NB4 (cell line): ENCODE measurements at regions not wholly inside any gene's neighbourhood (a gene's known extent, or its start where the extent isn't known, plus 50 kb on each side); places are given as distances from the start of the nearest gene placed in this dataset.

Source experiments
- DNase-seq: peaks from one replicate; pipeline ENCODE4 v3.0.0; 2010; ENCODE audit warnings: low read depth
- H3K4me3 ChIP-seq: one replicate; pipeline ENCODE4 v1.5.1; 2011; ENCODE audit warnings: mild to moderate bottlenecking, low read depth, low read length, moderate library complexity
- CTCF ChIP-seq: IDR thresholded peaks from one replicate; pipeline ENCODE4 v1.5.1; 2012; ENCODE audit warnings: low read depth, low read length
- MAX ChIP-seq: IDR thresholded peaks from 2 replicates; pipeline ENCODE4 v1.6.1; 2011; ENCODE audit warnings: low read depth, low read length
- MYC ChIP-seq: IDR thresholded peaks from 2 replicates; pipeline ENCODE4 v1.6.1; 2011; ENCODE audit warnings: low read depth, low read length
- POLR2A ChIP-seq: IDR thresholded peaks from 2 replicates; pipeline ENCODE4 v1.6.1; 2011; ENCODE audit warnings: mild to moderate bottlenecking; ENCODE audit not compliant: insufficient read length; ENCODE audit errors: extremely low read depth

GRCh38 chr17:70610161-70610560, 440.8 kb downstream of the KCNJ2 start:
- no peak overlapping the region for H3K4me3 ChIP-seq
- no peak for TF ChIP-seq MYC
- no peak for TF ChIP-seq MAX
- no peak for TF ChIP-seq CTCF
- TF ChIP-seq POLR2A = no peak
- DNase-seq = no peak

DNA sequence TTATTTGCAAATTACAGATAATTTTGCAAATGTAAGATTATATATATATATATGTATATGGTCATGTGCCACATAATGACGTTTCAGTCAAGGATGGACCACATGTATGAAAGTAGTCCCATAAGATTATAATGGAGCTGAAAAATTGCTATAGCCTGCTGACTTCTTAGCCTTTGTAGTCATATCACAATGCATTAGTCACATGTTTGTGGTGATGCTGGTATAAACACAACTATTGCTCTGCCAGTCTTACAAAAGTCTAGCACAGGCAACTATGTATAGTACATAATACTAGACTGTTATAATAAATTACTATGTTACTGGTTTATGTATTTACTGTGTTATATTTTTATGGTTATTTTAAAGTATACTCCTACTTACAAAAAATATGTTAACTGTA, 444.3 kb downstream of the KCNJ2 start:
- H3K4me3 ChIP-seq = no peak overlapping the region
- TF ChIP-seq MAX = no peak
- no peak for TF ChIP-seq MYC
- TF ChIP-seq POLR2A = no peak
- TF ChIP-seq CTCF = no peak
- DNase-seq = no peak

GRCh38 chr17:70615831-70616230, 446.5 kb downstream of the KCNJ2 start:
- no peak for DNase-seq
- TF ChIP-seq MYC (no peak), CTCF (no peak), MAX (no peak), POLR2A (no peak)
- H3K4me3 ChIP-seq = no peak overlapping the region

DNA sequence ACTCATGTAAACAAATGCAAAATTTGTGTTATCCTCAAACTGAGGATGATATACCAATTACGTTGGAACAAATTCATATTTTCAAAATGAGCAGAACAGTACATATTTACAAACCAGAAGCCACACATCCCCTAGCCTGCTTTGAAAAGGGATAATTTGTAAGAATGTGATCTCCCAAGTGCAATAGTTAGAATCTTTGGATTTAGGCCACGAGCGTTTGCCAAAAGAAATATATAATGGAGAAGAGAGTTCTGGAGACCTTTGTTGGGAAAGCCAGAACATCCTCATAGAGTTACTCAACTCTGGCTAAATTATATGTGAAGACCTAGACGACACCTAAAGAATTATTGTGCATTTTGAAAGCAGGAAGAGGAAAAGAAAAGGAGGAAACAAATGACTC, 449.3 kb downstream of the KCNJ2 start:
- TF ChIP-seq POLR2A (no peak), MYC (no peak), CTCF (no peak), MAX (no peak)
- DNase-seq = no peak
- H3K4me3 ChIP-seq = no peak overlapping the region

DNA sequence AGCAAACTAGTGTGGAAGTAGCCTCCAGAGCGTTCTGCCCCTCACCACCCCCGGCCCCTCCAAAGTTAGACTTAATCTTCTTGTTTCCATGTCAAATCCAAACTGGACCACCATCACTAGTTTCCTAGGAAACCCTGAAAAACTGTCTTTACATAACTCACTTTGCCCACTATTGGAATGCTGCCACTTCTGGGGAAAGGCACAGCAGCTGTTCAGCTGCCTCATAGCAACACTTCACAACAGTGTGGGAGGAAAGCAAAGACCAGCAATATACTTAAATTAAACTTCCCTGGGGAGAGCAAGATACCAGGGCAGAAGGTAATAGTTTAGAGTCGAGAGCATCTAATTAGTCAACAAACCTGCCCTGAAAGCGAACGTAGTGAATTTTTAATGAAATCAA, 452.2 kb downstream of the KCNJ2 start:
- DNase-seq = no peak
- TF ChIP-seq CTCF (no peak), MYC (no peak), POLR2A (no peak), MAX (no peak)
- H3K4me3 ChIP-seq = no peak overlapping the region
